HEK293 (cell line): ENCODE measurements at regions not wholly inside any gene's neighbourhood (a gene's known extent, or its start where the extent isn't known, plus 50 kb on each side); places are given as distances from the start of the nearest gene placed in this dataset.

Experiments
- CTCF ChIA-PET: fragments of 350-600 bp; formaldehyde crosslinking; extraction: SDS; loops from one replicate; lab custom pipeline; 2021; ENCODE audit warnings: antibody characterized with exemption; lab: Yijun Ruan, JAX
- POLR2A ChIA-PET: fragments of 300-600 bp; formaldehyde crosslinking; extraction: SDS; loops from one replicate; lab custom pipeline; 2020; ENCODE audit warnings: antibody characterized with exemption, inconsistent platforms; lab: Yijun Ruan, JAX
- H3K27ac ChIP-seq: fragments of 200-500 bp; sonication (Bioruptor generic); 2 replicates; pipeline ENCODE4 v1.5.1; 2014; ENCODE audit warnings: low read depth, low read length, control low read depth, inconsistent platforms; ENCODE audit errors: extremely low read depth
- H3K36me3 ChIP-seq, 2 experiments: fragments of 200-500 bp in 1 of 2; sonication (Bioruptor generic) in 1 of 2; 1 replicate in 1 of 2; 2 replicates in 1 of 2; pipeline ENCODE4 v1.5.1; 2014 to 2017; ENCODE audit warnings: inconsistent platforms in 2 of 2, low read length in 2 of 2; ENCODE audit not compliant: control insufficient read depth in 2 of 2, insufficient read depth in 1 of 2
- H3K4me1 ChIP-seq: fragments of 200-500 bp; sonication (Bioruptor generic); 2 replicates; pipeline ENCODE4 v1.5.1; 2014; ENCODE audit warnings: mild to moderate bottlenecking, low read length, inconsistent platforms; ENCODE audit not compliant: control insufficient read depth, insufficient read depth
- H3K4me3 ChIP-seq: 2 replicates; pipeline ENCODE4 v1.5.1; 2011; ENCODE audit warnings: low read depth, mild to moderate bottlenecking, control low read depth, low read length, moderate library complexity
- H3K9me3 ChIP-seq: fragments of 200-500 bp; sonication (Bioruptor generic); 2 replicates; pipeline ENCODE4 v1.5.1; 2014; ENCODE audit warnings: low read depth, low read length, inconsistent platforms; ENCODE audit not compliant: control insufficient read depth, insufficient read depth
- BCL11A ChIP-seq: fragments of 450-650 bp; formaldehyde crosslinking; IDR thresholded peaks from 2 replicates; pipeline ENCODE4 v1.5.1; 2016; ENCODE audit warnings: low read depth, missing biosample characterization, missing genetic modification characterization
- GLIS1 ChIP-seq: fragments of 450-650 bp; formaldehyde crosslinking; IDR thresholded peaks from 2 replicates; pipeline ENCODE4 v1.5.1; 2016; ENCODE audit warnings: missing biosample characterization, missing genetic modification characterization
- OSR2 ChIP-seq: fragments of 450-650 bp; formaldehyde crosslinking; IDR thresholded peaks from 2 replicates; pipeline ENCODE4 v1.5.1; 2016; ENCODE audit warnings: missing biosample characterization, missing genetic modification characterization
- PRDM10 ChIP-seq: fragments of 450-650 bp; formaldehyde crosslinking; IDR thresholded peaks from 2 replicates; pipeline ENCODE4 v1.5.1; 2016; ENCODE audit warnings: missing biosample characterization, missing genetic modification characterization
- SCRT2 ChIP-seq: fragments of 450-650 bp; formaldehyde crosslinking; IDR thresholded peaks from 2 replicates; pipeline ENCODE4 v1.5.1; 2016; ENCODE audit warnings: missing biosample characterization, missing genetic modification characterization
- SP2 ChIP-seq: fragments of 450-650 bp; formaldehyde crosslinking; IDR thresholded peaks from 2 replicates; pipeline ENCODE4 v1.5.1; 2016; ENCODE audit warnings: missing biosample characterization, missing genetic modification characterization
- TRIM28 ChIP-seq: IDR thresholded peaks from 2 replicates; pipeline ENCODE4 v1.6.1; 2011; ENCODE audit warnings: low read length, control low read depth, borderline replicate concordance
- ZBTB17 ChIP-seq: fragments of 450-650 bp; formaldehyde crosslinking; IDR thresholded peaks from 2 replicates; pipeline ENCODE4 v1.5.1; 2016; ENCODE audit warnings: missing biosample characterization, missing genetic modification characterization
- ZBTB49 ChIP-seq: fragments of 450-650 bp; formaldehyde crosslinking; IDR thresholded peaks from 2 replicates; pipeline ENCODE4 v1.5.1; 2016; ENCODE audit warnings: missing biosample characterization, missing genetic modification characterization, low read depth
- ZIC2 ChIP-seq: fragments of 450-650 bp; formaldehyde crosslinking; IDR thresholded peaks from 2 replicates; pipeline ENCODE4 v1.5.1; 2016; ENCODE audit warnings: missing biosample characterization, missing genetic modification characterization
- ZNF157 ChIP-seq: fragments of 450-650 bp; formaldehyde crosslinking; IDR thresholded peaks from 2 replicates; pipeline ENCODE4 v1.5.1; 2016; ENCODE audit warnings: missing biosample characterization, missing genetic modification characterization
- ZNF518A ChIP-seq: fragments of 450-650 bp; formaldehyde crosslinking; conservative IDR thresholded peaks from 2 replicates; pipeline ENCODE4 v1.5.1; 2016; ENCODE audit warnings: low read depth, missing biosample characterization, missing genetic modification characterization
- ZNF571 ChIP-seq: fragments of 450-650 bp; formaldehyde crosslinking; IDR thresholded peaks from 2 replicates; pipeline ENCODE4 v1.5.0; 2017; ENCODE audit warnings: missing biosample characterization, missing genetic modification characterization
- ZXDB ChIP-seq: fragments of 450-650 bp; formaldehyde crosslinking; IDR thresholded peaks from 2 replicates; pipeline ENCODE4 v1.5.1; 2016; ENCODE audit warnings: missing biosample characterization, missing genetic modification characterization
- TF ChIP-seq, protein P1 (sequence below): IDR thresholded peaks from 2 replicates; pipeline ENCODE4 v1.6.1; 2011; ENCODE audit warnings: mild to moderate bottlenecking, low read depth, low read length, borderline replicate concordance
- TF ChIP-seq, protein P2 (sequence below): fragments of 450-650 bp; formaldehyde crosslinking; IDR thresholded peaks from 2 replicates; pipeline ENCODE4 v1.5.1; 2016; ENCODE audit warnings: missing biosample characterization, missing genetic modification characterization, borderline replicate concordance

DNA sequence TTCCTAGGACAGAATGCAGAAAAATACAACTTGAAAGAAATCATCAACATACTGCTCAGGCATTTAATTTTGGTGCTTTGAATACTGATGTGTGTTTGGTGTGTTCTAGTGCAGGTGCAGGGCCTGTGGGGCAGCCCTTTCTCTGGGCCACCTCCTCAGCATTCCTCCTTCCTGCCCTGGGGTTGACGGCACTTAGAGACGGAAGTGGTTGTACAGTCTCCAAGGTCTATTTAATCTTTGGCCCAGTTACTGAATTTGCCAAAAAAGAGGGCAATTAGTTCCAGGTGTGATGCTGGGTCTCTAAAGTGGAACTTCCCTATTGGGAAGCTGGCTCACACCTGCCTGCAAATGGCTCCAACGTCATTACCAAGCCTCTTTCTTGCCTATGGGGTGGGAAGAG lies 269.0 kb downstream of the SH3GL2 start:
- no peaks in the 10 kb centered on the region for H3K36me3 ChIP-seq
- CTCF ChIA-PET: interaction anchor here (0.7 kb wide), 1 partner anchor 322 kb away, joined by 3 read pairs; no protein-coding TSS in a partner anchor
- no peak overlapping the region for H3K4me3 ChIP-seq
- peaks cover 3% of the 10 kb centered on the region; the same call in 1 of the 2 replicates for H3K4me1 ChIP-seq
- H3K9me3 ChIP-seq: no peaks in the 10 kb centered on the region
- POLR2A ChIA-PET: no interaction called here
- H3K27ac ChIP-seq: no peak overlapping the region
- TF ChIP-seq OSR2 (tag by site-specific recombination) (no peak), ZBTB17 (tag by site-specific recombination) (no peak), ZNF518A (no peak)
- TF ChIP-seq, protein P1, sequence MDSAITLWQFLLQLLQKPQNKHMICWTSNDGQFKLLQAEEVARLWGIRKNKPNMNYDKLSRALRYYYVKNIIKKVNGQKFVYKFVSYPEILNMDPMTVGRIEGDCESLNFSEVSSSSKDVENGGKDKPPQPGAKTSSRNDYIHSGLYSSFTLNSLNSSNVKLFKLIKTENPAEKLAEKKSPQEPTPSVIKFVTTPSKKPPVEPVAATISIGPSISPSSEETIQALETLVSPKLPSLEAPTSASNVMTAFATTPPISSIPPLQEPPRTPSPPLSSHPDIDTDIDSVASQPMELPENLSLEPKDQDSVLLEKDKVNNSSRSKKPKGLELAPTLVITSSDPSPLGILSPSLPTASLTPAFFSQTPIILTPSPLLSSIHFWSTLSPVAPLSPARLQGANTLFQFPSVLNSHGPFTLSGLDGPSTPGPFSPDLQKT: no peak

GRCh38 chr9:17852108-17852507 lies 273.2 kb downstream of the SH3GL2 start:
- TF ChIP-seq BCL11A (no peak), GLIS1 (tag by site-specific recombination) (no peak), TRIM28 (no peak), ZIC2 (peak; percentile 89), ZNF571 (no peak), SP2 (no peak)
- TF ChIP-seq, protein P2, sequence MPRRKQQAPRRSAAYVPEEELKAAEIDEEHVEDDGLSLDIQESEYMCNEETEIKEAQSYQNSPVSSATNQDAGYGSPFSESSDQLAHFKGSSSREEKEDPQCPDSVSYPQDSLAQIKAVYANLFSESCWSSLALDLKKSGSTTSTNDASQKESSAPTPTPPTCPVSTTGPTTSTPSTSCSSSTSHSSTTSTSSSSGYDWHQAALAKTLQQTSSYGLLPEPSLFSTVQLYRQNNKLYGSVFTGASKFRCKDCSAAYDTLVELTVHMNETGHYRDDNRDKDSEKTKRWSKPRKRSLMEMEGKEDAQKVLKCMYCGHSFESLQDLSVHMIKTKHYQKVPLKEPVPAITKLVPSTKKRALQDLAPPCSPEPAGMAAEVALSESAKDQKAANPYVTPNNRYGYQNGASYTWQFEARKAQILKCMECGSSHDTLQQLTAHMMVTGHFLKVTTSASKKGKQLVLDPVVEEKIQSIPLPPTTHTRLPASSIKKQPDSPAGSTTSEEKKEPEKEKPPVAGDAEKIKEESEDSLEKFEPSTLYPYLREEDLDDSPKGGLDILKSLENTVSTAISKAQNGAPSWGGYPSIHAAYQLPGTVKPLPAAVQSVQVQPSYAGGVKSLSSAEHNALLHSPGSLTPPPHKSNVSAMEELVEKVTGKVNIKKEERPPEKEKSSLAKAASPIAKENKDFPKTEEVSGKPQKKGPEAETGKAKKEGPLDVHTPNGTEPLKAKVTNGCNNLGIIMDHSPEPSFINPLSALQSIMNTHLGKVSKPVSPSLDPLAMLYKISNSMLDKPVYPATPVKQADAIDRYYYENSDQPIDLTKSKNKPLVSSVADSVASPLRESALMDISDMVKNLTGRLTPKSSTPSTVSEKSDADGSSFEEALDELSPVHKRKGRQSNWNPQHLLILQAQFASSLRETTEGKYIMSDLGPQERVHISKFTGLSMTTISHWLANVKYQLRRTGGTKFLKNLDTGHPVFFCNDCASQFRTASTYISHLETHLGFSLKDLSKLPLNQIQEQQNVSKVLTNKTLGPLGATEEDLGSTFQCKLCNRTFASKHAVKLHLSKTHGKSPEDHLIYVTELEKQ (tag by site-specific recombination): no peak
- TF ChIP-seq, all 188 proteins: peak for 1
- Histone ChIP-seq H3K27ac (no peak overlapping the region), H3K9me3 (no peaks in the 10 kb centered on the region), H3K36me3 (no peaks in the 10 kb centered on the region), H3K4me1 (peaks cover 3% of the 10 kb centered on the region; the same call in 1 of the 2 replicates), H3K4me3 (no peak overlapping the region)
- CTCF ChIA-PET: interaction anchor here (0.6 to 1.1 kb wide), 2 partner anchors 327 to 1697 kb away, joined by 3 read pairs; no protein-coding TSS in a partner anchor
- POLR2A ChIA-PET: no interaction called here

DNA sequence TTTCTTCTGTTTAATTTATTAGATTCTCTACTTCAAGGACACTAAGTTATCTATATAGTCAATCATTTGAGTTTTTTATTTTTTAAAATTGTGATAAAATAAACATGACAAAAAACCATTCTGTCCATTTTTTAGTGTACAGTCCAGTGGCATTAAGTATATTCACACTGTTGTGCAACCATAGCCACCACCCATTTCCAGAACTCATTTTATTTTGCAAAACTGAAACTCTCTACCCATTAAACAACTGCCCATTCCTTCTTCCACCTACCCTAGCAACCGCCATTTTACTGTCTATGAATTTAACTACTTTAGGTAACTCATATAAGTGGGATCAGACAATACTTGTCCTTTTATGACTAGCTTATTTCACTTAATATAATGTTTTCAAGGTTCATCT lies 275.6 kb downstream of the SH3GL2 start:
- Histone ChIP-seq H3K36me3 (no peaks in the 10 kb centered on the region), H3K27ac (no peak overlapping the region), H3K4me1 (peaks cover 1% of the 10 kb centered on the region; the same call in 1 of the 2 replicates), H3K4me3 (no peak overlapping the region), H3K9me3 (no peaks in the 10 kb centered on the region)
- ChIA-PET POLR2A (no interaction called here), CTCF (no interaction called here)
- TF ChIP-seq PRDM10 (no peak), SCRT2 (tag by site-specific recombination) (no peak), ZNF157 (tag by site-specific recombination) (no peak), ZBTB49 (no peak), ZXDB (tag by site-specific recombination) (no peak)
